Activated effector memory CD4-positive, alpha-beta T cell treated with anti-CD3 and anti-CD28 coated beads, Interleukin-2, amount 50 U/mL, for 16 hours (primary cell): ENCODE measurements at regions not wholly inside any gene's neighbourhood (a gene's known extent, or its start where the extent isn't known, plus 50 kb on each side); places are given as distances from the start of the nearest gene placed in this dataset.

ENCODE experiments used
- DNase-seq: peaks from one replicate; pipeline ENCODE4 v3.0.0-alpha.2; 2020

DNA sequence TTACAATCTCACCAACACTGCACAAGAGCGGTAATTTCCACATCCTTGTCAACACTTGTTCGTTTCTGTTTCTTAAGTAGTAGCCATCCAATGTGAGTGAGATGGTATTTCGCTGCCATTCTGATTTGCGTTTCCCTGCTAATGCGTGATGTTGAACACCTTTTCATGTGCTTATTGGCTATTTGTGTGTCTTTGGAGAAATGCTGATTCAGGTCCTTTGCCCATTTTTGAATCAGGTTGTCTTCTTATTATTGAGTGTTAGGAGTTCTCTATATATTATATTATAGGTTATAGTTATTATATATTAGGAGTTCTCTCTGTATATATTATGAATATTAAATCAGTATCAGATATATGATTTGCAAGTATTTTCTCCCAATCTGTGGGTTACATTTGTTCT, 59.9 kb upstream of the IRX4 start:
- DNase-seq, result no peak

DNA sequence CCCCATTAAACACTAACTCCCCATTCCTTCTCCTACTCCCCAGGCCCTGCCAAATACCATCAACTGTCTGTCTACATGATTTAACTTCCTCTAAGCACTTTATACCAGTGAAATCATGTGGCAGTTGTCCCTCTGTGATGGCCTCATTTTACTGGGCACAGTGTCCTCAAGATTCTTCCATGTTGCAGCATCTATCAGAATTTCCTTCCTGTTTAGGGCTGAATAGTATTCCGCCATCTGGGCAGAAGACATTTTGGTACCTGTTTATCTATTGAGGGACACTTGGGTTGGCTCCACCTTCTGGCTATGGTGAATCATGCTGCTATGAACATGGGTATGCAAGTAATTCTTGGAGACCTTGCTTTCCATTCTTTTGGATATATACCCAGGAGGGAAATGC, 59.4 kb upstream of the IRX4 start:
- no peak for DNase-seq

DNA sequence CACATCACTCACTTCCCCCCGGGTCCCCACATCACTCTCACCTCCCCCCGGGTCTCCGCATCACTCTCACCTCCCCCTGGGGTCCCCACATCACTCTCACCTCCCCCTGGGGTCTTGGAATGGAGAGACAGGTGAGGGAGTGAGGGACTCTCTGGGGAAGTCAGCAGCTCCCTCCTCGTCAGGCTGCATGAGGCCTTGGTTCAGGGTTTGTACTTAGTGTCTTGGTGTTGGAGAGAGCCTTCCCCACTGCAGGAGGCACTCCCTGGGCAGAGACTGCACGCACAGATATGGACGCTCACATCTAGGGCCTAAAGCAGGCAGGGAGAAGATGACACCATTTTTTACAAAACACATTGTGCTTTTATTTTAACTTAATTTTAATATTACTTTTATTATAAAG, 56.5 kb upstream of the IRX4 start:
- DNase-seq, result no peak

DNA sequence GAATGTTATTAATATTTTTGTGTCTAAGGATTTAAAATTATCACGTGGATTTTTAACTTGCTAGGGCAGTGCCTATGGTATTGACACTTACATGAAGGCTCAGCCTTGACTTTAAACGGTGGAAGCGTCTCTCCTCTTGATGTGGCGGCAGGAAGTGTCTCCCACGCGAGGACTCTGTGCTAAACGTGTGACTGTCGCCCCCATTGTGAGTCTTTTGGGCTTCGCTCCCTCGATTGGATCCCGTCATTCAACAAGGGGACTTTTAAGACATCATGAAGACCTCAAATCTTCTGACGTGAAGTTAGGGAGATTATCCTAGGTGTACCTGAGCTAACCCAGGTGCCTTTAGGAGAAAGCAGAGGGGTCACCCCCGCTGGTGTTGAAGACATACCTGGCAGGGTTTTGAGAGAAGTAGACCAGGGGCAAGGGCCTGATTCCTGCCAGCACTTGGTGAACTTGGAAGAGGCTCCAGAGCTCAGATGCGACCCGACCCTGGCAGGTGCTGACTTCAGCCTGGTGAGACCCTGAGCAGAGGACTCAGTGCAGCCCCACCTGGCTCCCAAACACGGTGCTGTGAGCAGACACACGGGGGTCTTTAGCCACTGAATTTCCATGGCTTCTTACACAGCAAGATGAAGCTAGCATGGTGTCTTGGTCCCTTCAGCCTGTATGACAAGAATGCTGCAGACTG, 55.7 kb upstream of the IRX4 start:
- DNase-seq, result no peak

DNA sequence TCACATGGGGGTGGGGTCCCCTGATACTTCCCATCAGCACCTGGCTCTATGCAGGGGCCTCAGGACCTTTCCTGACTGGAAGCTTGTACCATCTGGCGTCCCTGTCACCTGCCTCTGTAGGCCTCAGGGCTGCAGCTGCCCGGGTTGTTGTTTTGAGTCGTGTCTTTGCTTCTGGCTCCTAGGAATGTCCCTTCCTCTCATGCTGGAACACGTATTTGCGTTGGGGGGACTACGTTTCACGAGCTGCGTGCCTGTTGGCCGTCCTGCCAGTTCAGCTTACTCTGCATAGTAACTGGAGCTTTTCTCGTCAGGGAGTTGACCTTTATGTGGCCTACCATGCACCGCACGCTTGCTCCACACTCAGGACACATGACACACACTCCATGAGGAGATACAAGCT, 54.9 kb upstream of the IRX4 start:
- no peak for DNase-seq

DNA sequence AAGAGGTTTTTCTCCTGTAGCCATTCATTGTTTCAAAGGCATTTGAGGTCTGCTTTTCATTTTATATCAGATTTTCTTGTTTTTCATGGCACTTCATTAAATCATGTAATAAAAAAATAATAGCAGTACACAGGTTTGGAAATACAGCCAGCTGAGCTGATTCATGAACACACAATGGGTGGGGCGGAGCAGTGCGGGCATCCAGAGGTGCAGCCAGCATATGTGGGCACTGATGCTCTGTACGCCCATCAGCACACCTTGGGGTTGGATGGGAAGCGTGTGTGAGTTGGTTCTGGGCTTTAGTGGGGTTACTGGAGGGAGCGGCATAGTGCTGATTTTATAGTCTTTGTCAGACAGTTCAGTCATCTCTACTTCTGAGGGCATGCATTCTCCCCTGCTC, 54.2 kb upstream of the IRX4 start:
- DNase-seq, result no peak

DNA sequence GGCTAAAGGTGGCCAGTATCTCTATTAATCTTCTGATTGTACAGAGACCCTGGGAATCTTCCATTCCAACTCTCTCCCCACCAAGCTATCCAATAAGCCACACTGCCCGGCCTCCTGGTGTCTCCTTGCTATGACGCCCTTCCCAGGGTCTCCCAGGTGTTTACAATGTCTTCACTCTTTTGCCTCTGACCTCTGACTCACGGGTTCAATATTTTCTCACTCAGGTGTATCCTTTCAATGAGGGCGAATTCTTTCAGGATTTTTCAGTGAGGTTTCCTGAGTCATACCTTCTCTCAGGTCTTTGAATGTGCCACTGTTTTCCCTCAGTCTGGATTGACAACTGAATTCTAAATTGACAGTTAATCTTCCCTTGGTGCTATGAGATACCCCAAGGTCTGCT, 53.7 kb upstream of the IRX4 start:
- no peak for DNase-seq

DNA sequence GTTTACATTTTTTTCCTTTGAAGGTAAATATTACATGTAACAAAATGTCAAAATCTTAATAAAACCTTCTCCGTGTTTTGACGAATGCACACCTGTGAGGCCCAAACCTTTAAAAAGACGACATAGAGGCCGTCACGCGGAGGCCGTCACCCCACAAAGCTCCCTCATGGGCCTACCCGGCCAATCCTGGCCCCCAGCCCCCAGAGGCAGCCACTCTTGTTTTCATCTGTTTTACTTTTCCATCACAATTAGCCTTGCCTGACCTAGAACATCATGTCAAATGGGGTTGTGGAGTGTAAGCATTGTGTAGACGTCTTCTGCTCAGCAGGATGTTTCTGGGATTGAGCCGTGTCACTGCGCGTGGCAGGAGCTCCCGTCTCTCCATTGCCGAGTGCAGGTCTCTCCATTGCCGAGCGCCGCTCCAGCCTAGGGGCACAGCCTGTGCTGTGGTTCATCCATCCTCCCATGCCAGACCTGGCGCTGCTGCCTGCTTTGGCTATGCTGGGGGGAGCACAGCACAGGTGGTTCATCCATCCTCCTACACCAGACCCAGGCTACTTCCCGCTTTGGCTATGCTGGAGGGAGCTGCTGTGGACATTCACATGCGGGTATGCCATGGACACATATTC, 52.2 kb upstream of the IRX4 start:
- DNase-seq, result no peak

DNA sequence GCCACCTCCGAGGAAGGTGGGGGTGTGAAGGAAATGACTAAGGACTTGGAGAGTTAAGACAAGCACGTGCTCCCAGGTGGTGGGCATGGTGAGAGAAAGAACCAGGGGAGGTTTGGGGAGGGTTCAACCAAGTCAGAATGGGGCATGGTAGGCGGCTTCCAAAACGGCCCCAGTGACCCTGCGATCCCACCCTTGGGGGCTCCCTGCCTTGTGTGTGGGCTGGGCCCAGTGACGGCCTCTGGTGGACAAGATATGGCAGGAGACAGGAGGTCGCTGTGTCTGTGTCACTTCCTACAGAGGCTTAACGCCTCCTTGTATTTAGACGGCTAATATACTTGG, 51.3 kb upstream of the IRX4 start:
- DNase-seq, result no peak

DNA sequence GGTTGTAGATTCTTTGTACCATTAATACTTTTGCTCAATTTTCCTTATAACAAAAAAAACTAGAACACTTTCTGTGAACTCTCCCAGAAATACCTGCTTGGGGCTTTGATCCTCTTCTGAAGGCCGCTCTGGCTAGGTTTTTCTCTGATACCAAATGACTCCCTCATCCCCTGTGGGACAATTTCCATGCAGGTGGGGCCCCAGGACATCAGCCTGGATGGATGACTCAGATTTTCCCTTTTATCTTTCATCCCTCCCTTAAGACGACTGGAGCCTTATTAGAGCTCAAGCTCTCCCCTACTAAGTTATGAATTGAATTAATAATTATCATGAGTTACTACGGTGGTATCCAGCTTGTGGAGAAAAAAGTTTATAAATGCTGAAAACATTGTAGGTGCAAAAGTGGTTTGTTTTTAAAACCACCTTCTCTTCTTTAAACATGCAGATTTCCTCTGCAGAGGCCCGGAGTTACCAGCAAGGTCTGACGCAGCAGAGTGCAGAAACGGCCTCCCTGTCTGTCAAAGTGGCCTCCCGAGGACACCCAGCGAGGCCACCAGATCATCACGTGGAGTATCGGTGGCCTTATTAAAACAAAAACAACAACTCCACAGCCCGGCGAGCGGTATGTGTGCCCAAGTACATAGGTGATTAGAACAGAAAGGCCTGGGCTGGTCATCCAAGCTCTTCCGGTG, 50.8 kb upstream of the IRX4 start:
- DNase-seq, result no peak
